K562 (cell line): ENCODE measurements at regions not wholly inside any gene's neighbourhood (a gene's known extent, or its start where the extent isn't known, plus 50 kb on each side); places are given as distances from the start of the nearest gene placed in this dataset.

Experiments
- ATAC-seq: fragments of 200-7000 bp; cut with Tn5 transposase; 3 replicates; pipeline ENCODE4 v1.9.1; 2020; ENCODE audit warnings: moderate library complexity
- BruUV-seq: library from RNA; stranded (reverse); fragments of 400-500 nt; replicated peaks from 2 replicates; lab custom pipeline; 2021; lab: Mats Ljungman, UMichigan
- CTCF ChIA-PET: fragments of 300-600 bp; formaldehyde crosslinking; extraction: SDS; loops from one replicate; lab custom pipeline; 2021; ENCODE audit warnings: low intra/inter-chr PET ratio; lab: Yijun Ruan, JAX
- POLR2A ChIA-PET: fragments of 300-600, 350-650 bp; sonication (Branson Sonifier 250); formaldehyde crosslinking; extraction: SDS; loops from one replicate; lab custom pipeline; 2021; ENCODE audit warnings: antibody characterized with exemption, inconsistent platforms; lab: Yijun Ruan, JAX
- DNase-seq, 4 experiments: peaks; one replicate each; pipeline versions ENCODE4 v3.0.0 to v3.0.0-alpha.2; 2011 to 2018; ENCODE audit warnings: low spot score in 3 of 4, mixed read lengths in 3 of 4; ENCODE audit errors: extremely low read depth in 1 of 4
- FAIRE-seq: peaks from 2 replicates; lab custom pipeline; 2011; peaks lifted over from hg19 to GRCh38; lab: Jason Lieb, UNC
- H2AFZ ChIP-seq: 2 replicates; pipeline ENCODE4 v1.6.0; 2011; ENCODE audit warnings: low read depth, low read length, control low read depth, inconsistent platforms
- H3K27ac ChIP-seq: fragments of 200-600 bp; 3 replicates; pipeline ENCODE4 v1.8.0; 2011; ENCODE audit warnings: low read depth, mild to moderate bottlenecking, control low read depth, inconsistent platforms, low read length, moderate library complexity, mixed read lengths; ENCODE audit errors: extremely low read depth
- H3K27me3 ChIP-seq, 2 experiments: fragments of 300-600 bp in 1 of 2; 2 replicates in 1 of 2; 3 replicates in 1 of 2; pipeline versions ENCODE4 v1.6.0 to v1.8.0; 2011; ENCODE audit warnings: inconsistent platforms in 2 of 2, low read length in 2 of 2, mild to moderate bottlenecking in 1 of 2, mixed read lengths in 1 of 2, moderate library complexity in 1 of 2; ENCODE audit not compliant: control insufficient read depth in 2 of 2, insufficient read depth in 2 of 2
- H3K36me3 ChIP-seq: fragments of 300-600 bp; 3 replicates; pipeline ENCODE4 v1.8.0; 2011; ENCODE audit warnings: mild to moderate bottlenecking, low read length, inconsistent platforms; ENCODE audit not compliant: control insufficient read depth, insufficient read depth
- H3K4me1 ChIP-seq, 2 experiments: fragments of 200-600 bp in 1 of 2; replicated peaks in 1 of 2; 2 replicates in 1 of 2; 3 replicates in 1 of 2; pipeline versions ENCODE4 v1.5.1 to v1.8.0; 2011; ENCODE audit warnings: inconsistent platforms in 2 of 2, low read length in 2 of 2, mild to moderate bottlenecking in 1 of 2, mixed read lengths in 1 of 2, moderate library complexity in 1 of 2; ENCODE audit not compliant: control insufficient read depth in 2 of 2, insufficient read depth in 2 of 2
- H3K4me2 ChIP-seq: 2 replicates; pipeline ENCODE4 v1.6.1; 2011; ENCODE audit warnings: low read length, control low read depth, inconsistent platforms, mixed read lengths; ENCODE audit not compliant: insufficient read depth
- H3K4me3 ChIP-seq: fragments of 200-600 bp; sonication (generic), shearing (Covaris generic); 2 replicates; pipeline ENCODE4 v1.5.1; 2016; ENCODE audit warnings: control low read depth, inconsistent platforms
- H3K79me2 ChIP-seq: fragments of 200-600 bp; 3 replicates; pipeline ENCODE4 v1.8.0; 2011; ENCODE audit warnings: low read length, inconsistent platforms; ENCODE audit not compliant: control insufficient read depth, insufficient read depth
- H3K9ac ChIP-seq, 2 experiments: 2 replicates each; pipeline versions ENCODE4 v1.6.0 to v1.6.1; 2011; ENCODE audit warnings: low read depth in 2 of 2, low read length in 2 of 2, control low read depth in 1 of 2, inconsistent platforms in 1 of 2, mild to moderate bottlenecking in 1 of 2, mixed read lengths in 1 of 2; ENCODE audit not compliant: insufficient read depth in 1 of 2
- H3K9me1 ChIP-seq: one replicate; pipeline ENCODE4 v1.6.0; 2011; ENCODE audit warnings: inconsistent platforms, mild to moderate bottlenecking, low read length, moderate library complexity; ENCODE audit not compliant: control insufficient read depth, insufficient read depth
- H3K9me3 ChIP-seq: replicated peaks from 2 replicates; pipeline ENCODE4 v1.5.1; 2011; ENCODE audit warnings: low read depth, low read length, inconsistent platforms; ENCODE audit not compliant: control insufficient read depth, insufficient read depth
- H4K20me1 ChIP-seq: replicated peaks from 2 replicates; pipeline ENCODE4 v1.6.1; 2011; ENCODE audit warnings: low read length, inconsistent platforms, mixed read lengths; ENCODE audit not compliant: control insufficient read depth, insufficient read depth
- BRD9 ChIP-seq: fragments of 450-650 bp; IDR thresholded peaks from 2 replicates; pipeline ENCODE4 v1.6.1; 2018; ENCODE audit warnings: low read depth; ENCODE audit not compliant: partially characterized antibody
- DACH1 ChIP-seq: fragments of 450-650 bp; IDR thresholded peaks from 2 replicates; pipeline ENCODE4 v1.6.1; 2018; ENCODE audit not compliant: partially characterized antibody
- DIDO1 ChIP-seq: fragments of 450-650 bp; IDR thresholded peaks from 2 replicates; pipeline ENCODE4 v1.6.1; 2016; ENCODE audit warnings: low read depth, missing biosample characterization, missing genetic modification characterization
- FOXM1 ChIP-seq, 2 experiments: fragments of 450-650 bp in 1 of 2; sonication (generic) in 1 of 2; formaldehyde crosslinking in 1 of 2; IDR thresholded peaks; 2 replicates each; pipeline versions ENCODE4 v1.6.1 to v1.9.0; 2017 to 2022; ENCODE audit warnings: low read depth in 2 of 2, mild to moderate bottlenecking in 2 of 2, missing genetic modification reagents in 1 of 2, moderate library complexity in 1 of 2
- FUS ChIP-seq: fragments of 200-400 bp; formaldehyde crosslinking; optimal IDR thresholded peaks from 2 replicates; pipeline ENCODE3; 2017; ENCODE audit warnings: low read depth, low read length
- HNRNPH1 ChIP-seq: fragments of 200-400 bp; formaldehyde crosslinking; optimal IDR thresholded peaks from 2 replicates; pipeline ENCODE3; 2017; ENCODE audit warnings: low read depth, mild to moderate bottlenecking, low read length, moderate library complexity
- MTA1 ChIP-seq: fragments of 450-650 bp; IDR thresholded peaks from 2 replicates; pipeline ENCODE4 v1.6.1; 2017; ENCODE audit warnings: borderline replicate concordance
- SIX5 ChIP-seq, 2 experiments: IDR thresholded peaks; 2 replicates each; pipeline ENCODE4 v1.6.1; 2011; ENCODE audit warnings: low read length in 2 of 2, borderline replicate concordance in 1 of 2, low read depth in 1 of 2, mild to moderate bottlenecking in 1 of 2, moderate library complexity in 1 of 2; ENCODE audit not compliant: insufficient read depth in 1 of 2
- SMARCA4 ChIP-seq: fragments of 450-650 bp; IDR thresholded peaks from 2 replicates; pipeline ENCODE4 v1.6.1; 2016
- SNRNP70 ChIP-seq: fragments of 200-400 bp; formaldehyde crosslinking; optimal IDR thresholded peaks from 2 replicates; pipeline ENCODE3; 2017; ENCODE audit warnings: low read depth, low read length
- USF1 ChIP-seq: sonication (generic); formaldehyde crosslinking; IDR thresholded peaks from 2 replicates; pipeline ENCODE4 v1.9.0; 2022; ENCODE audit warnings: mild to moderate bottlenecking, missing genetic modification reagents
- ZNF165 ChIP-seq: fragments of 250-450 bp; sonication (Bioruptor Pico); IDR thresholded peaks from 2 replicates; pipeline ENCODE4 v1.4.0; 2020; ENCODE audit warnings: borderline replicate concordance
- ZNF239 ChIP-seq: fragments of 250-450 bp; sonication (Bioruptor Pico); IDR thresholded peaks from 2 replicates; pipeline ENCODE4 v1.4.0; 2020; ENCODE audit warnings: mild to moderate bottlenecking
- WGBS: fragments of 100-300 bp; shearing (Covaris generic); methylation state at CpG from one replicate; pipeline ENCODE4 v1.1.6; 2016; ENCODE audit warnings: low coverage, mixed read lengths; ENCODE audit not compliant: insufficient coverage; ENCODE audit errors: missing lambda C conversion rate; 5-methylcytosine and 5-hydroxymethylcytosine counted together
- in situ Hi-C: fragments of 300-500 bp; cut with MboI; formaldehyde crosslinking; loops from 4 replicates; pipeline ENCODE4 v1.15.0; 2018; ENCODE audit warnings: inconsistent platforms, mixed read lengths
- intact Hi-C: fragments of 100-400 bp; cut with micrococcal nuclease; formaldehyde crosslinking; loops from 2 replicates; pipeline ENCODE4 v1.14.2; 2022

DNA sequence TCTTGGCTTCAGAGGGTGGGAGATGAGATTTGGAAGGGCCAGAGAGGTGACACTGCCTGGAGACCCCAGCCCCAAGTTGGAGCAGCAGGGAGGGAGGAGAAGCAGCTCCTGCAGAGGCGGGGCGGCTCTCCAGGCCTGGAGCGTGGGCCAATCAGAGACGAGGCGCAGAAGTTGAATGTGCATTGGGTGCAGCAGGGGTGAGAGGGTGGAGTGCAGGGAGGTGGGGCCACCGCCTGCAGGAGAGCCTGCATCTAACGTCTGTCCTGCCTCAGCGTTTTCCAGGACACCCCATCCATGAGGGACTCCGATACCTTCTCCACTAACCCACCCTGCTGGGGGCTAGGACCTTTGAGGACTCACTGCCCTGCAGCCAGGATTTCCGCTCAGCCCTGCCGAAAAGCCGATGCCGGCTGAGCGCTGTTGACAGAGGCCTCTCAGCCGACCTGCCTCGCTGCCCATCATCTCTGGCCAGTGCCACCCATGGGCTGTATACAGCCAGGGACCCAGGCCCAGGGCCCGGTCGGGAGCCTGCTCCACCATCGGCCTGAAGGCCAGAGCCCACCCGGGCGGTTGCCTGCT is 146.2 kb downstream of the ENGASE start:
- H3K36me3 ChIP-seq, result no peaks in the 10 kb centered on the region
- DNase-seq (peak in 3 of 4 experiments; percentile 46 to 55 (median 48)), FAIRE-seq (no peak), ATAC-seq (peak; percentile 72)
- in situ Hi-C loops, result no loop called here
- H3K4me2 ChIP-seq, result no peak overlapping the region
- intact Hi-C loops, result no loop called here
- CTCF ChIA-PET, result no interaction called here
- no peak overlapping the region for H3K27ac ChIP-seq
- H3K9me1 ChIP-seq, result no peaks in the 10 kb centered on the region
- peaks cover 2 to 65% of the 10 kb centered on the region in 2 experiments; a peak in 3 of 5 replicates for H3K27me3 ChIP-seq
- no peak overlapping the region for H2AFZ ChIP-seq
- POLR2A ChIA-PET, result no interaction called here
- no TSS peak for BruUV-seq
- H3K9me3 ChIP-seq, result no peaks in the 10 kb centered on the region
- no peak overlapping the region for H3K9ac ChIP-seq
- peaks cover 0 to 7% of the 10 kb centered on the region in 2 experiments; a peak in 2 of 5 replicates for H3K4me1 ChIP-seq
- peaks cover 7% of the 10 kb centered on the region; the same call in 1 of the 2 replicates for H4K20me1 ChIP-seq
- WGBS, result 19% methylated on average over 19 of the region's 21 CpGs
- no peaks in the 10 kb centered on the region for H3K79me2 ChIP-seq
- no peak overlapping the region for H3K4me3 ChIP-seq
- no peak for TF ChIP-seq FUS
- no peak for TF ChIP-seq SNRNP70
- TF ChIP-seq BRD9, result no peak
- TF ChIP-seq MTA1, result no peak
- no peak for TF ChIP-seq ZNF165 (CRISPR knock-in tag)
- no peak for TF ChIP-seq ZNF239 (CRISPR knock-in tag)
- no peak for TF ChIP-seq SIX5 (IDR thresholded peaks at IDR 0.05; ENCODE audit: borderline replicate concordance in 1 of 2, insufficient read depth in 1 of 2, low read depth in 1 of 2, low read length in 2 of 2)
- TF ChIP-seq DIDO1 (tag), result no peak
- TF ChIP-seq USF1 (CRISPR knock-in tag), result no peak
- no peak for TF ChIP-seq HNRNPH1
- no peak for TF ChIP-seq FOXM1 (IDR thresholded peaks at IDR 0.05; ENCODE audit: low read depth)
- TF ChIP-seq FOXM1 (CRISPR knock-in tag; IDR thresholded peaks at IDR 0.05; ENCODE audit: low read depth), result no peak
- TF ChIP-seq DACH1, result no peak
- TF ChIP-seq SMARCA4, result no peak
